ENCODE measurements at regions not wholly inside any gene's neighbourhood (a gene's known extent, or its start where the extent isn't known, plus 50 kb on each side); places are given as distances from the start of the nearest gene placed in this dataset.

DNA sequence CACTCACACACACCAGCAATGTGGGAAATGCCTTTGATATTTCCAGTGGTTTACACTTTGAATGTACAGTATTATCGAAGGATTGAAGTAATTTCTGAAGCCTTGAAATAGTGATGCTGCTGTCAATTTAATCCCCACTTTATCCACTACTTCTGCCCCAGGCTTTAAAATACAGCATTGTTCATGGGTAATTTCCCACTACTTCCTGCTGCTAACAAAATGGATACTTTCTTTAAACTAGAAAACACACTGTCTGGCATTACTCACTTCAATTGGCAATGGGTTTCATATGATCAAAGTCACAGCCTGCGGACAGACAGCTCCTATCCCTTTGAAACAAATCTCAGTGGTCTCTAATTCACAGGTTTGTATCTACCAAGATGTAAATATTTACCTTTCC lies 292.2 kb downstream of the CDH11 start:
- H3K27ac ChIP-seq (ENCODE audit: low read depth, low read length): no peak overlapping the region
- H3K27me3 ChIP-seq (ENCODE audit: insufficient read depth, low read length): no peaks in the 10 kb centered on the region
- no peaks in the 10 kb centered on the region for H3K36me3 ChIP-seq (ENCODE audit: insufficient read depth, low read length)
- H3K4me3 ChIP-seq (ENCODE audit: low read depth, low read length): no peak overlapping the region
- no peak overlapping the region for H2AFZ ChIP-seq (ENCODE audit: low read length, unreplicated experiment)
- H3K4me1 ChIP-seq (ENCODE audit: control insufficient read depth, insufficient read depth, low read length, unreplicated experiment): no peaks in the 10 kb centered on the region
- H3K79me2 ChIP-seq (ENCODE audit: control insufficient read depth, insufficient read depth, low read length, unreplicated experiment): no peaks in the 10 kb centered on the region

GRCh38 chr16:64826374-64826773 lies 295.5 kb downstream of the CDH11 start:
- no peaks in the 10 kb centered on the region for H3K36me3 ChIP-seq (ENCODE audit: insufficient read depth, low read length)
- no peaks in the 10 kb centered on the region for H3K79me2 ChIP-seq (ENCODE audit: control insufficient read depth, insufficient read depth, low read length, unreplicated experiment)
- H3K27me3 ChIP-seq (ENCODE audit: insufficient read depth, low read length): no peaks in the 10 kb centered on the region
- H2AFZ ChIP-seq (ENCODE audit: low read length, unreplicated experiment): no peak overlapping the region
- no peak overlapping the region for H3K27ac ChIP-seq (ENCODE audit: low read depth, low read length)
- no peak overlapping the region for H3K4me3 ChIP-seq (ENCODE audit: low read depth, low read length)
- H3K4me1 ChIP-seq (ENCODE audit: control insufficient read depth, insufficient read depth, low read length, unreplicated experiment): no peaks in the 10 kb centered on the region

- Histone ChIP-seq H3K4me1 (ENCODE audit: control insufficient read depth, insufficient read depth, low read length, unreplicated experiment) (no peaks in the 10 kb centered on the region), H3K4me3 (ENCODE audit: low read depth, low read length) (no peak overlapping the region)
These were observed 298.3 kb downstream of the CDH11 start for GRCh38 chr16:64823481-64824075.

DNA sequence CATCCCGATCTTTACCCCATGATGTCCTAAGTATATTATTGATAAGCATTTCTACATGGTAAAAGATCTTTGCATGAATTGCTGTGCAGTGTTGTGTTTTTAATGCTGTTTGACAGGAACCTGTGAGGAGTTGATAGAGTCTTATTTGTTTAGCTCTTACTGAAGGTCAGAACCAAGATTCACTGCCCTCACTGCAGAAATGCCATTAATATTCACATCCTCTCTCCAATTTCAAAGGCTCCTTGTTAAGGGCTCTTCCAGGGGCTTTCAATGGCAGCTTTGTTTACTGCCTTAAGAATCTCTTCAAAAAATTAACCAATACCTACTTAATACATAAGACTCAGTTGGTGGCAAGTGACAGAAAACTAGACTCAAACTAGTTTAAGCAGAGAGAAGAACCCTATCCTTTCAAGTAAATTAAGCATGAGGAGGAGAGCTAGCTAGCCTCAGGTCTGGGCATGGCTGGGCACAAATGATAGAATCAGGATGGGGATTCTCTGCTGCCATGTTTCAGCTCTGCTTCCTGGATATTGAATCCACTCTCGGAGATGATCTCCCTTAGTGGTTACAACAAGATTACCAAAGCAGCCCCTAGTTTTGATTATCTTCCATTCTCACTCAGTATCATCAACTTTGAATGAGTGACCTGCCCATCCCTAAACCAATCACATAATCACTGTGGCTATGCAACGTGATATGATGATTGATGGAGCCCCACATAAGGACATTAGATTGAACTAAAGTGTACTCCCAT lies 311.8 kb downstream of the CDH11 start:
- H2AFZ ChIP-seq (ENCODE audit: low read length, unreplicated experiment): no peak overlapping the region
- no peak overlapping the region for H3K4me3 ChIP-seq (ENCODE audit: low read depth, low read length)
- H3K27ac ChIP-seq (ENCODE audit: low read depth, low read length): no peak overlapping the region
- peaks cover 6% of the 10 kb centered on the region; the same call in 1 of the 2 replicates for H3K27me3 ChIP-seq (ENCODE audit: insufficient read depth, low read length)
- no peaks in the 10 kb centered on the region for H3K4me1 ChIP-seq (ENCODE audit: control insufficient read depth, insufficient read depth, low read length, unreplicated experiment)
- H3K79me2 ChIP-seq (ENCODE audit: control insufficient read depth, insufficient read depth, low read length, unreplicated experiment): no peaks in the 10 kb centered on the region
- no peaks in the 10 kb centered on the region for H3K36me3 ChIP-seq (ENCODE audit: insufficient read depth, low read length)

More at GRCh38 chr16:64823481-64824075, 298.3 kb downstream of the CDH11 start:
- H3K27me3 ChIP-seq (ENCODE audit: insufficient read depth, low read length): no peaks in the 10 kb centered on the region
- no peaks in the 10 kb centered on the region for H3K36me3 ChIP-seq (ENCODE audit: insufficient read depth, low read length)
- no peak overlapping the region for H3K27ac ChIP-seq (ENCODE audit: low read depth, low read length)
- H2AFZ ChIP-seq (ENCODE audit: low read length, unreplicated experiment): no peak overlapping the region
- H3K79me2 ChIP-seq (ENCODE audit: control insufficient read depth, insufficient read depth, low read length, unreplicated experiment): no peaks in the 10 kb centered on the region

- Histone ChIP-seq H2AFZ (ENCODE audit: low read length, unreplicated experiment) (no peak overlapping the region), H3K27me3 (ENCODE audit: insufficient read depth, low read length) (peaks cover 6% of the 10 kb centered on the region; the same call in 1 of the 2 replicates), H3K4me3 (ENCODE audit: low read depth, low read length) (no peak overlapping the region), H3K4me1 (ENCODE audit: control insufficient read depth, insufficient read depth, low read length, unreplicated experiment) (no peaks in the 10 kb centered on the region), H3K27ac (ENCODE audit: low read depth, low read length) (no peak overlapping the region), H3K36me3 (ENCODE audit: insufficient read depth, low read length) (no peaks in the 10 kb centered on the region), H3K79me2 (ENCODE audit: control insufficient read depth, insufficient read depth, low read length, unreplicated experiment) (no peaks in the 10 kb centered on the region)
These were observed 313.4 kb downstream of the CDH11 start for GRCh38 chr16:64808474-64808873.

GRCh38 chr16:64791756-64792155 lies 330.1 kb downstream of the CDH11 start:
- Histone ChIP-seq H2AFZ (ENCODE audit: low read length, unreplicated experiment) (no peak overlapping the region), H3K4me1 (ENCODE audit: control insufficient read depth, insufficient read depth, low read length, unreplicated experiment) (no peaks in the 10 kb centered on the region), H3K4me3 (ENCODE audit: low read depth, low read length) (no peak overlapping the region), H3K79me2 (ENCODE audit: control insufficient read depth, insufficient read depth, low read length, unreplicated experiment) (no peaks in the 10 kb centered on the region), H3K27ac (ENCODE audit: low read depth, low read length) (no peak overlapping the region), H3K36me3 (ENCODE audit: insufficient read depth, low read length) (no peaks in the 10 kb centered on the region), H3K27me3 (ENCODE audit: insufficient read depth, low read length) (no peaks in the 10 kb centered on the region)

- Histone ChIP-seq H3K4me1 (ENCODE audit: control insufficient read depth, insufficient read depth, low read length, unreplicated experiment) (no peaks in the 10 kb centered on the region), H3K27me3 (ENCODE audit: insufficient read depth, low read length) (no peaks in the 10 kb centered on the region), H3K79me2 (ENCODE audit: control insufficient read depth, insufficient read depth, low read length, unreplicated experiment) (no peaks in the 10 kb centered on the region), H3K4me3 (ENCODE audit: low read depth, low read length) (no peak overlapping the region), H3K27ac (ENCODE audit: low read depth, low read length) (no peak overlapping the region), H3K36me3 (ENCODE audit: insufficient read depth, low read length) (no peaks in the 10 kb centered on the region), H2AFZ (ENCODE audit: low read length, unreplicated experiment) (no peak overlapping the region)
These were observed 337.2 kb downstream of the CDH11 start for GRCh38 chr16:64784635-64785034.

DNA sequence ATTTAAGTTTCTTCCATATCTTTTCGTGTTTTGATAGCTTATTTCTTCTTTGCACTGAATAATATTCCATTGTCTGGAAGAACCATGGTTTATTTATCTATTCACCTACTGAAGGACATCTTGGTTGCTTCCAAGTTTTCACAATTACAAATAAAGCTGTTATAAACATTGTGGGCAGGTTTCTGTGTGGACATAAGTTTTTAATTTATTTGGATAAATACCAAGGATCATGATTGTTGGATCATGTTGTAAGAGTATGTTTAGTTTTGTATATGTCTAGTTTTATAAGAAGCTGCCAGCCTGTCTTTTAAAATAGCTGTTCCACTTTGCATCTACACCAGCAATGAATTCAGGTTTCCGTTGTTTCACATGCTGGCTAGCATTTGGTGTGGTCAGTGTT lies 339.4 kb downstream of the CDH11 start:
- no peaks in the 10 kb centered on the region for H3K36me3 ChIP-seq (ENCODE audit: insufficient read depth, low read length)
- H3K27me3 ChIP-seq (ENCODE audit: insufficient read depth, low read length): no peaks in the 10 kb centered on the region
- no peaks in the 10 kb centered on the region for H3K79me2 ChIP-seq (ENCODE audit: control insufficient read depth, insufficient read depth, low read length, unreplicated experiment)
- no peak overlapping the region for H2AFZ ChIP-seq (ENCODE audit: low read length, unreplicated experiment)
- H3K27ac ChIP-seq (ENCODE audit: low read depth, low read length): no peak overlapping the region
- no peak overlapping the region for H3K4me3 ChIP-seq (ENCODE audit: low read depth, low read length)
- H3K4me1 ChIP-seq (ENCODE audit: control insufficient read depth, insufficient read depth, low read length, unreplicated experiment): no peaks in the 10 kb centered on the region

DNA sequence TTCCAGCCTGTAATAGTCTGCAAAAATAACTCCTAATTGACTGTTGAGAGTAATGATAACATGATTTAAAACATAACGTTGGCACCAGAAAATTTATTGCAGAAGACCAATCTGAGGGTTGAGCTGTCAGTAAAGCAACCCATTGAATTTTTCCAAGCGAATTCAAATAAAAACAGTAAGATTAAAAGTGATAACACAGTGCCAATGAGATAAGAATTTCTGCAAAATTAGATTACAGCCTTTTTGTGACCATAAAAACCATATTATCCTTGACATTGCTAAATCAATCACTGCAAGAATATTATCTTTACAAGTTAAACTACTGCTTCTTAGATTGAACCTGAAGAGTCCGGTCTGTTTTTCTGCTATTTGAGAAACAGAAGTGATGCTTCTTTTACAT lies 341.4 kb downstream of the CDH11 start:
- H3K79me2 ChIP-seq (ENCODE audit: control insufficient read depth, insufficient read depth, low read length, unreplicated experiment): no peaks in the 10 kb centered on the region
- no peak overlapping the region for H3K27ac ChIP-seq (ENCODE audit: low read depth, low read length)

GRCh38 chr16:64778777-64779176 lies 343.1 kb downstream of the CDH11 start:
- Histone ChIP-seq H3K4me1 (ENCODE audit: control insufficient read depth, insufficient read depth, low read length, unreplicated experiment) (no peaks in the 10 kb centered on the region), H3K27me3 (ENCODE audit: insufficient read depth, low read length) (no peaks in the 10 kb centered on the region), H3K36me3 (ENCODE audit: insufficient read depth, low read length) (no peaks in the 10 kb centered on the region), H3K27ac (ENCODE audit: low read depth, low read length) (no peak overlapping the region), H3K79me2 (ENCODE audit: control insufficient read depth, insufficient read depth, low read length, unreplicated experiment) (no peaks in the 10 kb centered on the region), H2AFZ (ENCODE audit: low read length, unreplicated experiment) (no peak overlapping the region), H3K4me3 (ENCODE audit: low read depth, low read length) (no peak overlapping the region)

More for the DNA sequence above, 341.4 kb downstream of the CDH11 start:
- Histone ChIP-seq H3K4me1 (ENCODE audit: control insufficient read depth, insufficient read depth, low read length, unreplicated experiment) (no peaks in the 10 kb centered on the region), H3K36me3 (ENCODE audit: insufficient read depth, low read length) (no peaks in the 10 kb centered on the region), H3K4me3 (ENCODE audit: low read depth, low read length) (no peak overlapping the region), H2AFZ (ENCODE audit: low read length, unreplicated experiment) (no peak overlapping the region), H3K27me3 (ENCODE audit: insufficient read depth, low read length) (no peaks in the 10 kb centered on the region)

- Histone ChIP-seq H3K27ac (ENCODE audit: low read depth, low read length) (no peak overlapping the region), H3K36me3 (ENCODE audit: insufficient read depth, low read length) (no peaks in the 10 kb centered on the region), H3K4me3 (ENCODE audit: low read depth, low read length) (no peak overlapping the region), H2AFZ (ENCODE audit: low read length, unreplicated experiment) (no peak overlapping the region), H3K4me1 (ENCODE audit: control insufficient read depth, insufficient read depth, low read length, unreplicated experiment) (no peaks in the 10 kb centered on the region), H3K79me2 (ENCODE audit: control insufficient read depth, insufficient read depth, low read length, unreplicated experiment) (no peaks in the 10 kb centered on the region), H3K27me3 (ENCODE audit: insufficient read depth, low read length) (no peaks in the 10 kb centered on the region)
These were observed 348.2 kb downstream of the CDH11 start for GRCh38 chr16:64773638-64774037.

All from ACC112 (cell line).